Right hindlimb (tissue), 1 donor: ENCODE measurements at regions not wholly inside any gene's neighbourhood (a gene's known extent, or its start where the extent isn't known, plus 50 kb on each side); places are given as distances from the start of the nearest gene placed in this dataset.
"Not testable (repeated sequence)": the region's sequence is repeated elsewhere in the genome, so short reads cannot be mapped to it uniquely, and the experiment has no call there.

ENCODE experiments used
- DNase-seq: peaks from one replicate; pipeline ENCODE4 v3.0.0-alpha.2; 2018

- no peak for DNase-seq
Observed at GRCh38 chr1:213538251-213538650, 449.5 kb upstream of the PROX1 start.

GRCh38 chr1:213539464-213539863 lies 448.3 kb upstream of the PROX1 start:
- no peak for DNase-seq

- no peak for DNase-seq
Observed at GRCh38 chr1:213541641-213542040, 446.1 kb upstream of the PROX1 start.

GRCh38 chr1:213545181-213545580 lies 442.6 kb upstream of the PROX1 start:
- not testable (repeated sequence) for DNase-seq

- no peak for DNase-seq
Observed at GRCh38 chr1:213549982-213550381, 437.8 kb upstream of the PROX1 start.

- DNase-seq: no peak
Observed at GRCh38 chr1:213550804-213551203, 437.0 kb upstream of the PROX1 start.

- DNase-seq: no peak
Observed at GRCh38 chr1:213552045-213552444, 435.7 kb upstream of the PROX1 start.

- DNase-seq: no peak
Observed at GRCh38 chr1:213560226-213560625, 427.5 kb upstream of the PROX1 start.

- DNase-seq: no peak
Observed at GRCh38 chr1:213561870-213562269, 425.9 kb upstream of the PROX1 start.

GRCh38 chr1:213564215-213564659 lies 423.5 kb upstream of the PROX1 start:
- DNase-seq: no peak

- no peak for DNase-seq
Observed at GRCh38 chr1:213568929-213569815, 418.6 kb upstream of the PROX1 start.

- no peak for DNase-seq
Observed at GRCh38 chr1:213569816-213570150, 418.0 kb upstream of the PROX1 start.

GRCh38 chr1:213570487-213570886 lies 417.3 kb upstream of the PROX1 start:
- DNase-seq: no peak

GRCh38 chr1:213571419-213571818 lies 416.4 kb upstream of the PROX1 start:
- DNase-seq: no peak

- no peak for DNase-seq
Observed at GRCh38 chr1:213571843-213572242, 415.9 kb upstream of the PROX1 start.

GRCh38 chr1:213572912-213573647 lies 414.7 kb upstream of the PROX1 start:
- DNase-seq: no peak

- DNase-seq: no peak
Observed at GRCh38 chr1:213573648-213574009, 414.1 kb upstream of the PROX1 start.

GRCh38 chr1:213582976-213583567 lies 404.7 kb upstream of the PROX1 start:
- DNase-seq: no peak

- no peak for DNase-seq
Observed at GRCh38 chr1:213584272-213584671, 403.5 kb upstream of the PROX1 start.

GRCh38 chr1:213585402-213585801 lies 402.4 kb upstream of the PROX1 start:
- DNase-seq: no peak

- DNase-seq: no peak
Observed at GRCh38 chr1:213585959-213586586, 401.7 kb upstream of the PROX1 start.

- DNase-seq: no peak
Observed at GRCh38 chr1:213586587-213586972, 401.2 kb upstream of the PROX1 start.

- DNase-seq: no peak
Observed at GRCh38 chr1:213596729-213597128, 391.0 kb upstream of the PROX1 start.
